ENCODE measurements at regions not wholly inside any gene's neighbourhood (a gene's known extent, or its start where the extent isn't known, plus 50 kb on each side); places are given as distances from the start of the nearest gene placed in this dataset.

- no peak overlapping the region for H3K4me3 ChIP-seq (ENCODE audit: low read depth, poor library complexity, severe bottlenecking)
- intact Hi-C loops (cut with DNase I; ENCODE audit: low total_unique reads) = no loop called here
- no peak for DNase-seq (ENCODE audit: low spot score in 2 of 2)
- no peak for TF ChIP-seq POLR2A (IDR thresholded peaks at IDR 0.05)
- no peak for TF ChIP-seq CTCF (IDR thresholded peaks at IDR 0.05)
- WGBS, 2 donors = 75 to 76% methylated on average over 16 of the region's 16 CpGs
These were observed 59.5 kb upstream of the GGTLC1 start for GRCh38 chr20:24048024-24048611.

GRCh38 chr20:24046888-24047287, 58.3 kb upstream of the GGTLC1 start:
- no peak for DNase-seq (ENCODE audit: low spot score in 2 of 2)
- no peak overlapping the region for H3K4me3 ChIP-seq (ENCODE audit: low read depth, poor library complexity, severe bottlenecking)
- 34 to 35% methylated on average over 1 of the region's 1 CpG for WGBS, 2 donors
- no peak for TF ChIP-seq CTCF (IDR thresholded peaks at IDR 0.05)
- TF ChIP-seq POLR2A (IDR thresholded peaks at IDR 0.05) = no peak
- intact Hi-C loops (cut with DNase I; ENCODE audit: low total_unique reads) = no loop called here

- intact Hi-C loops (cut with DNase I; ENCODE audit: low total_unique reads) = no loop called here
- TF ChIP-seq CTCF (IDR thresholded peaks at IDR 0.05) (no peak), POLR2A (IDR thresholded peaks at IDR 0.05) (no peak)
- DNase-seq (ENCODE audit: low spot score in 2 of 2) = no peak
- no peak overlapping the region for H3K4me3 ChIP-seq (ENCODE audit: low read depth, poor library complexity, severe bottlenecking)
- WGBS, 2 donors = 69 to 77% methylated on average over 10 of the region's 10 CpGs
These were observed 57.2 kb upstream of the GGTLC1 start for GRCh38 chr20:24045621-24046318.

- 71 to 92% methylated on average over 1 of the region's 1 CpG for WGBS, 2 donors
- no peak for TF ChIP-seq POLR2A (IDR thresholded peaks at IDR 0.05)
- no peak for TF ChIP-seq CTCF (IDR thresholded peaks at IDR 0.05)
These were observed 54.7 kb upstream of the GGTLC1 start for GRCh38 chr20:24043294-24043693.

GRCh38 chr20:24042646-24043045, 54.1 kb upstream of the GGTLC1 start:
- DNase-seq (ENCODE audit: low spot score in 2 of 2) = no peak
- WGBS, 2 donors = 75% methylated on average over 3 of the region's 3 CpGs
- H3K4me3 ChIP-seq (ENCODE audit: low read depth, poor library complexity, severe bottlenecking) = no peak overlapping the region
- no peak for TF ChIP-seq CTCF (IDR thresholded peaks at IDR 0.05)
- no peak for TF ChIP-seq POLR2A (IDR thresholded peaks at IDR 0.05)
- intact Hi-C loops (cut with DNase I; ENCODE audit: low total_unique reads) = no loop called here

More at GRCh38 chr20:24043294-24043693, 54.7 kb upstream of the GGTLC1 start:
- H3K4me3 ChIP-seq (ENCODE audit: low read depth, poor library complexity, severe bottlenecking) = no peak overlapping the region
- intact Hi-C loops (cut with DNase I; ENCODE audit: low total_unique reads) = no loop called here
- DNase-seq (ENCODE audit: low spot score in 2 of 2) = no peak
